IPS-15b (cell line): ENCODE measurements at regions not wholly inside any gene's neighbourhood (a gene's known extent, or its start where the extent isn't known, plus 50 kb on each side); places are given as distances from the start of the nearest gene placed in this dataset.
A peak's percentile ranks its signal among the peaks of the same experiment; 100 is the strongest.
"Not testable (repeated sequence)": the region's sequence is repeated elsewhere in the genome, so short reads cannot be mapped to it uniquely, and the experiment has no call there.

ENCODE experiments used
- H3K27me3 ChIP-seq: one replicate; pipeline ENCODE4 v1.6.1; 2013; ENCODE audit warnings: low read length; ENCODE audit not compliant: control insufficient read depth, insufficient read depth
- H3K36me3 ChIP-seq: one replicate; pipeline ENCODE4 v1.6.1; 2013; ENCODE audit warnings: low read length; ENCODE audit not compliant: control insufficient read depth, insufficient read depth
- H3K4me1 ChIP-seq: one replicate; pipeline ENCODE4 v1.6.1; 2013; ENCODE audit warnings: mild to moderate bottlenecking, low read length; ENCODE audit not compliant: control insufficient read depth, insufficient read depth
- H3K4me3 ChIP-seq: one replicate; pipeline ENCODE4 v1.5.1; 2013; ENCODE audit warnings: low read depth, low read length
- H3K9ac ChIP-seq: one replicate; pipeline ENCODE4 v1.6.1; 2013; ENCODE audit warnings: low read depth, mild to moderate bottlenecking, low read length
- H3K9me3 ChIP-seq: one replicate; pipeline ENCODE4 v1.6.1; 2013; ENCODE audit warnings: mild to moderate bottlenecking, low read length; ENCODE audit not compliant: control insufficient read depth, insufficient read depth

GRCh38 chr6:81981812-81982211 lies 229.3 kb upstream of the TENT5A start:
- Histone ChIP-seq H3K27me3 (no peaks in the 10 kb centered on the region), H3K9me3 (no peaks in the 10 kb centered on the region), H3K9ac (no peak overlapping the region), H3K4me3 (no peak overlapping the region), H3K4me1 (no peaks in the 10 kb centered on the region), H3K36me3 (no peaks in the 10 kb centered on the region)

GRCh38 chr6:81979767-81980166 lies 227.3 kb upstream of the TENT5A start:
- Histone ChIP-seq H3K4me1 (no peaks in the 10 kb centered on the region), H3K9me3 (no peaks in the 10 kb centered on the region), H3K9ac (no peak overlapping the region), H3K27me3 (no peaks in the 10 kb centered on the region), H3K4me3 (no peak overlapping the region), H3K36me3 (no peaks in the 10 kb centered on the region)

GRCh38 chr6:81979329-81979728 lies 226.8 kb upstream of the TENT5A start:
- Histone ChIP-seq H3K4me3 (no peak overlapping the region), H3K9me3 (no peaks in the 10 kb centered on the region), H3K4me1 (no peaks in the 10 kb centered on the region), H3K36me3 (no peaks in the 10 kb centered on the region), H3K9ac (no peak overlapping the region), H3K27me3 (no peaks in the 10 kb centered on the region)

- Histone ChIP-seq H3K27me3 (no peaks in the 10 kb centered on the region), H3K9me3 (no peaks in the 10 kb centered on the region), H3K4me1 (no peaks in the 10 kb centered on the region), H3K4me3 (no peak overlapping the region), H3K36me3 (no peaks in the 10 kb centered on the region), H3K9ac (no peak overlapping the region)
Measured at GRCh38 chr6:81978230-81978629, 225.7 kb upstream of the TENT5A start.

- Histone ChIP-seq H3K4me1 (no peaks in the 10 kb centered on the region), H3K9me3 (no peaks in the 10 kb centered on the region), H3K9ac (no peak overlapping the region), H3K4me3 (no peak overlapping the region), H3K27me3 (no peaks in the 10 kb centered on the region), H3K36me3 (no peaks in the 10 kb centered on the region)
Measured at GRCh38 chr6:81977486-81977885, 225.0 kb upstream of the TENT5A start.

- H3K4me1 ChIP-seq, result peaks cover 12% of the 10 kb centered on the region
- H3K4me3 ChIP-seq, result peak overlapping the region; percentile 18
- no peaks in the 10 kb centered on the region for H3K27me3 ChIP-seq
- peak overlapping the region; percentile 79 for H3K9ac ChIP-seq
- H3K36me3 ChIP-seq, result no peaks in the 10 kb centered on the region
- no peaks in the 10 kb centered on the region for H3K9me3 ChIP-seq
Measured at GRCh38 chr6:81969814-81970213, 217.3 kb upstream of the TENT5A start.

GRCh38 chr6:81969011-81969410 lies 216.5 kb upstream of the TENT5A start:
- Histone ChIP-seq H3K27me3 (no peaks in the 10 kb centered on the region), H3K9ac (no peak overlapping the region), H3K4me1 (peaks cover 12% of the 10 kb centered on the region), H3K4me3 (no peak overlapping the region), H3K9me3 (no peaks in the 10 kb centered on the region), H3K36me3 (no peaks in the 10 kb centered on the region)

GRCh38 chr6:81966968-81967367 lies 214.5 kb upstream of the TENT5A start:
- H3K9me3 ChIP-seq, result no peaks in the 10 kb centered on the region
- H3K4me3 ChIP-seq, result no peak overlapping the region
- no peak overlapping the region for H3K9ac ChIP-seq
- H3K36me3 ChIP-seq, result no peaks in the 10 kb centered on the region
- no peaks in the 10 kb centered on the region for H3K27me3 ChIP-seq
- peaks cover 12% of the 10 kb centered on the region for H3K4me1 ChIP-seq

- no peak overlapping the region for H3K4me3 ChIP-seq
- H3K36me3 ChIP-seq, result no peaks in the 10 kb centered on the region
- no peaks in the 10 kb centered on the region for H3K27me3 ChIP-seq
- no peaks in the 10 kb centered on the region for H3K4me1 ChIP-seq
- no peak overlapping the region for H3K9ac ChIP-seq
- H3K9me3 ChIP-seq, result no peaks in the 10 kb centered on the region
Measured at GRCh38 chr6:81962198-81962597, 209.7 kb upstream of the TENT5A start.

GRCh38 chr6:81950877-81951276 lies 198.4 kb upstream of the TENT5A start:
- no peaks in the 10 kb centered on the region for H3K4me1 ChIP-seq
- H3K36me3 ChIP-seq, result no peaks in the 10 kb centered on the region
- no peak overlapping the region for H3K9ac ChIP-seq
- no peaks in the 10 kb centered on the region for H3K9me3 ChIP-seq
- H3K27me3 ChIP-seq, result no peaks in the 10 kb centered on the region
- no peak overlapping the region for H3K4me3 ChIP-seq

- H3K4me3 ChIP-seq, result no peak overlapping the region
- H3K9ac ChIP-seq, result no peak overlapping the region
- no peaks in the 10 kb centered on the region for H3K36me3 ChIP-seq
- no peaks in the 10 kb centered on the region for H3K27me3 ChIP-seq
- H3K9me3 ChIP-seq, result no peaks in the 10 kb centered on the region
- H3K4me1 ChIP-seq, result no peaks in the 10 kb centered on the region
Measured at GRCh38 chr6:81948861-81949260, 196.4 kb upstream of the TENT5A start.

GRCh38 chr6:81948196-81948595 lies 195.7 kb upstream of the TENT5A start:
- not testable (repeated sequence) for H3K9me3 ChIP-seq, H3K4me1 ChIP-seq, H3K27me3 ChIP-seq, H3K36me3 ChIP-seq, H3K4me3 ChIP-seq, H3K9ac ChIP-seq

- no peaks in the 10 kb centered on the region for H3K4me1 ChIP-seq
- no peak overlapping the region for H3K4me3 ChIP-seq
- H3K36me3 ChIP-seq, result no peaks in the 10 kb centered on the region
- H3K9ac ChIP-seq, result no peak overlapping the region
- no peaks in the 10 kb centered on the region for H3K9me3 ChIP-seq
- no peaks in the 10 kb centered on the region for H3K27me3 ChIP-seq
Measured at GRCh38 chr6:81944661-81945060, 192.2 kb upstream of the TENT5A start.
